ENCODE measurements at regions not wholly inside any gene's neighbourhood (a gene's known extent, or its start where the extent isn't known, plus 50 kb on each side); places are given as distances from the start of the nearest gene placed in this dataset.
"Not testable (repeated sequence)": the region's sequence is repeated elsewhere in the genome, so short reads cannot be mapped to it uniquely, and the experiment has no call there.

DNA sequence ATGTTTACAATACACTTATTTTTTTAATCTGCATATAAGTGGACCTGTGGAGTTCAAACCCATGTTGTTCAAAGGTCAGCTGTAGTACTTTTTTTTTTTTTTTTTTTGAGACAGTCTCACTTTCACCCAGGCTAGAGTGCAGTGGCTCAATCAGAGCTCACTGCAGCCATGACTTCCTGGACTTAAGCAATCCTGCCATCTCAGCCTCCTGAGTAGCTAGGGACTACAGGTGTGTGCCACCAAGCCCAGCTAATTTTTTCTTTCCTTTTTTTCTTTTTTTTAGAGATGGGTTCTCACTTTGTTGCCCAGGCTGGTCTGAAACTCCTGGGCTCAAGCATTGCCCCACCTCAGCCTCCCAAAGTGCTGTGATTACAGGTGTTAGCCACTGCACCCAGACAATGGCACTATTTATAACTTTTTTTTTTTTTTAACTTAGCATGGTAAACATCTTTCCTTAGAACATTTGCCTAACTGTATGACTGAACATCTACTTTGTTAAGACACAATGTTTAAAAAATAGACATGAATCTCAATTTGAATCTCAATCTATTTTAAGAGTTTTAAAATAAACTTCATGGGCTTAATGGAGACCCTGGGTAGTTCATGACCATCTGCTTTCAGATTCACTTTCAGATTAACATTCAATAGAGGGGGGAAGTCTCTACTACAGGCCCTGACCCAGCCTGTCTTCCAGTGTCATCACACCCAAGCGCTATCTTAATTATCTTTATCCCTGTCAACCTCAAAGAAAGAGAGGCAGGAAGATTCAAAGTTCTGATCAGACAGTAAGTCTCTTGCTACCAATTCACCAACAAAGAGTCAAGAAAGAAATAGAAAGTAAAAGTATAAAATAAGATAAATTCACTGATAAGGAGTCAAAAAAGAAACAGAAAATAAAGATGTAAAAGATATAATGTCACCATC, 97.7 kb upstream of the DOCK9 start:
- DNase-seq (ENCODE audit: low read depth): no peak

DNA sequence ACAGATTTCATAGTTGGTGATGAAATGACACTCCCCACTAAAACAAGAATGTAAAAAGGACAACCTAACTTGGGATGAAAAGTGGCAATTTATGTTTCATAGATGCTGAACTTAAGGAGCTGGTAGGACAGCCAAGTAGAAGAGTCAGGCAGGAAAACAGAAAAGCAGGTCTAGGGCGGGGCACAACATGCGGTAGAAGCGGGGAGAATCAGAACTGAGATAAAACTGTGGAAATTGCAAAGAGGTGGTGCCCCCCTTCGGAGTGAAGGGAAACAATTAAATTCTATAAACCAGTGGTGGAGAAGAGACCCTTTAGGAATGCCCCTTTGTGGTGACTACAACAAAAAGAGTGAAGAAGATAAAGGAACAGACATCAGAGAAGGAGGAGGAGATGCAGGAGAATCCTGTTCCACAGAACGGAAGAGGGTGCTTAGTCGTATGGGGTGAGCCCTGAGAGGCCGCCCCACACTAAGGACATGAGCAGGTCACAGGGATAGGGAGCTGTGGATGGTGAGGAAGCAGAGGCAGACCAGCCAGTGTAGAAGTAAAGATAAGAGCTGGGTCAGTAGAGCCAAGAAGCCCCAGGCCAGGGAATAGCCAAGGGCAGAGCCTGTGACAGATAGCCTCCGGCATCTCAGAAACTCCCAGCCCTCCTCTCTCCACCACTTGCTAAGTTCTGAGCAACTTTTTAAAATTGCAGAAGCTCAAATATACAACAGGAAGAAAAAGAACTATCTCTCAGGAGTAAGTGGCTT, 100.3 kb upstream of the DOCK9 start:
- no peak for DNase-seq (ENCODE audit: low read depth)

- no peak for DNase-seq (ENCODE audit: low read depth)
Measured at GRCh38 chr13:99080131-99080530, 102.3 kb upstream of the DOCK9 start.

- DNase-seq (ENCODE audit: low read depth): no peak
Measured at GRCh38 chr13:99083981-99084380, 106.1 kb upstream of the DOCK9 start.

DNA sequence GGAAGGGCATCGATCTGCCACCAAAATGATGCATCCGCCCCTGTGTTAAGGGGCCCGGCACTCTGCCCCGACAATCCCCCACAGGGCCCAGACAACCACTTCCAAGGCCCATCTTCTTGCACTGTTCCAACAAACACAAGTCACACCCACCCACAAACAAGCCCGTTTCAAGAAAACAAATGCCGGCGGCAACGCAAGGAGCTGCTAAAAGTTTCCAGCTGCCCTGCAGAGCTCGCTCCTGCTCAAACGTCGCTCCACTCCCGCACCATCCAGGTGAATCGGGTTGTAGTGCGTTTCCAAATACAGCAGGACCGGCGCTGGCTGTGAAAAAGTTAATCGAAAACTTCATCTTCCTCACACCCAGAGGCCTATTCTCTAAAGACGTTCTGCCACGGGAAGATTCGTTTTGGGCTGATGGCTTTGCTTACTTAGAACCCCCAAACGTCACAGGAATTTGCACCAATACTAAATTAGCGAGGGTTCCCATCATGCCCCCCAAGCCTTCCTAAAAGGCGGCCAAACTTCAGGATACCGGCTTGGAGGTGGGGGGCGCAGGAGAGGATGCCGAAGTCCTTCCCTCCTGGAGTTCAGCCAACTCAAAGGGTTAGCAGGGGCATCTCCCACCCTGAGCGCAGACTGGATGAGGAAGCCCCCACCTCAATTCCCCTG, 107.4 kb upstream of the DOCK9 start:
- no peak for DNase-seq (ENCODE audit: low read depth)

DNA sequence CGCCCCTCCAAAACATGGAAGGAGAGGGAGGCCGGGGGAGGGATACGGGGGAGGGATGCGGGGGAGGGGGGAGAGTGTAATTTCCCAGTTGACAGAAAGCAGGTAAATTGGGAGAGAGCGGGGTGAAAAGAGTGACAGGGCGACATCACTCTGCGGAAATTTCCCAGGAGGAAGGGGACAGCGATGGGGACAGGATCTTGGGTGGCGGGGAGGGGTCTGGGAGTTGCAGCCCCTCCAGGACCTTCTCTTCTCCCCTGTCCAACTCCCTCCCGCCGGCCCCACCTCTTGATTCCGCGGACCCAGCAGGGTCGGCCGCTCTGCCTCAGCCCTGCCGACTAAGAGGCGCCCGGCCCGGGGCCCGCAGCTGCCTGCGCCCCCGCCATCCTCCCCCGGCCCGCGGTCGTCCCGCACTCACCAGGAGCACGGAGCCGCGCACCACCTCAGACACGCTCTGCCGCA, 108.0 kb upstream of the DOCK9 start:
- DNase-seq (ENCODE audit: low read depth): no peak

DNA sequence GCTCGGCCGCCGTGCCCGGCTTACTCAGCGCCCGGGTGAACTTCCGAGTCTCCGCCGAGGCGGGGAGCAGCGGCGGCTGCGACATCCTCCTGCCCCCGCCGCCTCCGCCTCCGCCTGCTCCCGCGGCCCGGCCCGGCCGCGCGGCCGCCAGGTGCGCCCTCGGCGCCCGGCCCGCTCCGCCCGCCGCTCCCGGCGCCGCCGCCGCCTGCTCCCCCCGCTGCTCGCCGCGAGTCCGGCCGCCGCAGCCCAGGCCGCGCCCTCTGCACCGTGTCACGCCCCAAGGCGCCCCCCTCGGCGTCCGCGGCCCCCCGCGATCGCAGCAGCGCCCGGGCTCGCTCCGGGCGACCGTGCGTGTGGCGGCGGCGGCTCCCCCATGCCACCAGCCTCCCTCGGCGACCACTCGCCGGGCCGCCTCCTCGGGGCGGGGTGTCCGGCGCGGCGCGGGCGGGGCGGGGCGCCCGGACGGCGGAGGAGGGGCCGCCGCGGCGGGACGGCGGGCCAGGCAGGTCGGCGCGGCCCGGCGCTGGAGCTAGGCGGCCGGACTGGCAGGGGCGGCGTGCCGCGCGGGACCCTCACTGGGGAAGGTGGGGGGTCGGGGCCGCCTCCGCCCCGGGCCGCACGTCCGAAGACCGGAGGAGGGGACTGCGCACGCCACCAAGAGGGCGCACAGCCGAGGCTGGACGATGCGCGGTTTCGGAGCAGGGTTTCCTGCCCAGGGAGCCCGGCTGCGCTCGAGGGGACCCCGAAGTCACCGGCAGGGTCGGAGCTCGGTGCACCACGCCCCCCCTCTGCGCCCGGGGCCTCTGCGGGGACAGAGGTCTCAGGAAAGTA, 108.6 kb upstream of the DOCK9 start:
- DNase-seq (ENCODE audit: low read depth): peak; percentile 48

DNA sequence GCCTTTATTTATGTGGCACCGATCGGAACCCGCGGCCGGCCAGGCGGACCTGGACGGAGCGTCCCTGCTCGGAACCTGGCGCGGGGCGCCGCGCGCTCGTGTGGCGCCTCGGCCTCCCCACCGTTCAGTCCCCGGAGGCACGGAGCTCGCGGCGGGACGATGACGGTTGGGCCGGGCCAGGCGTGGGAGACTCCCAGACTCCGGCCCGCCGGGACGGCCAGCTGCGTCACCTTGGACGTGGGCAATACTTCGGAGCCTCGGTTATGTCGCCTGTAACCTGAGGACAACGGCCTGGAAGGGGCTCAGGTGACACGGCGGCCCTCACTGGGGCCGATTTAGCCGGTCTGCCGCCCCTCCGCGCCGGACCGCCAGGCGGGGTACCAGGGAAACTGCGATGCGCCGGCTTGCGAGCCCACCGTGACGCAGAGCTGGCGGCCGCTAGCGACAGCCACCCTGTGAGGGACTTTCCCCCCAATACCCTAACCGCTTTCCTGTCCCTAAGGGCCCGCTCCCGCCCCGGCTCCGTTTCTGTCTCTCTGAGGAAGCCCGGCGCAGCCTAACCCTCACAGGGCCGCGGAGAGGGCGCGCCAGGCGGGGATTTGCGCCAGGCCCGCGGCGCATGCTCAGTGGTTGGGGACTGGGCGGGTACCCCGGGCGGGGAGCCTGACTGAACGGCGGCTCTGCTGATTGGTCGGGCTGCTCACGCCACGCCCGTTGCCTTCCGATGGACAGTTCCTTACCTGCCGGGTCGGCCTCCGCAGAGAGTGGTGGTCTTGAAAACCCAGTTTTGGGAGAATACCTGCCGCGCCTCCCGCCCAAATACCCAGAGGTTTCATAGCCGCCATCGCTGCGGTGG, 109.5 kb upstream of the DOCK9 start:
- DNase-seq (ENCODE audit: low read depth): peak; percentile 77

GRCh38 chr13:99087954-99088491, 110.2 kb upstream of the DOCK9 start:
- DNase-seq (ENCODE audit: low read depth): no peak

GRCh38 chr13:99093997-99094396, 106.7 kb upstream of the UBAC2 start:
- DNase-seq (ENCODE audit: low read depth): no peak

DNA sequence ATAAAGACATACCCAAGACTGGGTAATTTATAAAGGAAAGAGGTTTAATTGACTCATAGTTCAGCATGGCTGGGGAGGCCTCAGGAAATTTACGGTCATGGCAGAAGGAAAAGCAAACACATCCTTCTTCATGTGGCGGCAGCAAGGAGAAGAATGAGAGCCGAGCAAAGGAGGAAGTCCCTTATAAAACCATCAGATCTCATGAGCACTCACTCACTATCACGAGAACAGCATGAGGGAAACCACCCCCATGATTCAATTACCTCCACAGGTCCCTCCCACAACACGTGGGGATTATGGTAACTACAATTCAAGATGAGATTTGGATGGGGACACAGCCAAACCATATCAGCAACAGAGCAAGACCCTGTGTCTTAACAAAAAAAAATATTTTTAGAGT, 98.8 kb upstream of the UBAC2 start:
- DNase-seq (ENCODE audit: low read depth): not testable (repeated sequence)

GRCh38 chr13:99103536-99103935, 97.1 kb upstream of the UBAC2 start:
- no peak for DNase-seq (ENCODE audit: low read depth)

- DNase-seq (ENCODE audit: low read depth): no peak
Measured at GRCh38 chr13:99104396-99104795, 96.3 kb upstream of the UBAC2 start.

- DNase-seq (ENCODE audit: low read depth): no peak
Measured at GRCh38 chr13:99105160-99105559, 95.5 kb upstream of the UBAC2 start.

DNA sequence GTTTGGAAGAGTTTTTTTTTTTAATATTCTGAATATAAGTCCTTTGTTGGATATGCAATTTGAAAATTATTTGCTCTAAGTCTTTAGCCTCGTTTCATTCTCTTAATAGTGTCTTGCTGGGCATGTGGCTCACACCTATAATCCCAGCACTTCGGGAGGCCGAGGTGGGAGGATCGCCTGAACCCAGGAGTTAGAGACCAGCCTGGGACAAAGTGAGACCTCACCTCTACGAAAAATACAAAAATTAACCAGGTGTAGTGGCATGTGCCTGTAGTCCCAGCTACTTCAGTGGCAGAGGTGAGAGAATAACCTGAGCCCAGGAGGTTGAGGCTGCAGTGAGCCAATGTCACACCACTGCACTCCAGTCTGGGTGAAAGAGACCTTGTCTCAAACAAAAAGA, 87.3 kb upstream of the UBAC2 start:
- no peak for DNase-seq (ENCODE audit: low read depth)

- no peak for DNase-seq (ENCODE audit: low read depth)
Measured at GRCh38 chr13:99118179-99118578, 82.5 kb upstream of the UBAC2 start.

- no peak for DNase-seq (ENCODE audit: low read depth)
Measured at GRCh38 chr13:99119656-99120055, 81.0 kb upstream of the UBAC2 start.

GRCh38 chr13:99120751-99121150, 79.9 kb upstream of the UBAC2 start:
- DNase-seq (ENCODE audit: low read depth): no peak

- no peak for DNase-seq (ENCODE audit: low read depth)
Measured at GRCh38 chr13:99122171-99122570, 78.5 kb upstream of the UBAC2 start.

All from RPMI7951 (cell line).